GM23338 (cell line): ENCODE measurements at regions not wholly inside any gene's neighbourhood (a gene's known extent, or its start where the extent isn't known, plus 50 kb on each side); places are given as distances from the start of the nearest gene placed in this dataset.

Experiments
- ATAC-seq: fragments of 200-7000 bp; cut with Tn5 transposase; 3 replicates; pipeline ENCODE4 v1.9.1; 2020
- DNase-seq: peaks from one replicate; pipeline ENCODE4 v3.0.0-alpha.2; 2015; ENCODE audit warnings: low spot score
- H2AFZ ChIP-seq: fragments of 200-600 bp; sonication (generic); 2 replicates; pipeline ENCODE4 v1.8.0; 2016; ENCODE audit warnings: antibody characterized with exemption, mild to moderate bottlenecking, moderate library complexity
- H3F3A ChIP-seq: fragments of 200-600 bp; sonication (generic); replicated peaks from 2 replicates; pipeline ENCODE4 v1.8.0; 2017; ENCODE audit warnings: antibody characterized with exemption, mixed run types, low read depth
- H3K27ac ChIP-seq: fragments of 200-600 bp; sonication (generic); 2 replicates; pipeline ENCODE4 v1.6.1; 2016; ENCODE audit warnings: low read depth
- H3K27me3 ChIP-seq: fragments of 200-600 bp; sonication (generic); 2 replicates; pipeline ENCODE4 v1.8.0; 2016; ENCODE audit warnings: mild to moderate bottlenecking, mixed run types, moderate library complexity; ENCODE audit not compliant: insufficient read depth
- H3K36me3 ChIP-seq: fragments of 200-600 bp; sonication (generic); 2 replicates; pipeline ENCODE4 v1.8.0; 2016; ENCODE audit warnings: mild to moderate bottlenecking; ENCODE audit not compliant: insufficient read depth
- H3K4me1 ChIP-seq: fragments of 200-600 bp; sonication (generic); 2 replicates; pipeline ENCODE4 v1.8.0; 2016; ENCODE audit warnings: mild to moderate bottlenecking, moderate library complexity; ENCODE audit not compliant: insufficient read depth
- H3K4me2 ChIP-seq: fragments of 200-600 bp; sonication (generic); 2 replicates; pipeline ENCODE4 v1.7.1; 2017; ENCODE audit warnings: mixed run types
- H3K4me3 ChIP-seq: fragments of 200-600 bp; sonication (generic); 2 replicates; pipeline ENCODE4 v1.6.1; 2016; ENCODE audit warnings: mixed run types
- H3K79me2 ChIP-seq: fragments of 200-600 bp; sonication (generic); replicated peaks from 2 replicates; pipeline ENCODE4 v1.8.0; 2017; ENCODE audit warnings: mild to moderate bottlenecking; ENCODE audit not compliant: insufficient read depth
- H3K9me2 ChIP-seq: fragments of 200-600 bp; sonication (generic); 2 replicates; pipeline ENCODE4 v1.8.0; 2017; ENCODE audit not compliant: insufficient read depth
- H4K20me1 ChIP-seq: fragments of 200-600 bp; sonication (generic); replicated peaks from 2 replicates; pipeline ENCODE4 v1.8.0; 2017; ENCODE audit warnings: mild to moderate bottlenecking; ENCODE audit not compliant: insufficient read depth
- H3K27ac Mint-ChIP-seq: 2 replicates; pipeline ENCODE4 v1.8.0; 2020; ENCODE audit warnings: inconsistent platforms, mild to moderate bottlenecking, moderate library complexity, mixed read lengths
- H3K27me3 Mint-ChIP-seq: 3 replicates; pipeline ENCODE4 v1.8.0; 2022; ENCODE audit warnings: low read depth, mild to moderate bottlenecking, moderate library complexity, mixed read lengths, inconsistent platforms; ENCODE audit not compliant: insufficient read depth, poor library complexity
- H3K36me3 Mint-ChIP-seq: 3 replicates; pipeline ENCODE4 v1.8.0; 2021; ENCODE audit warnings: low read depth, mild to moderate bottlenecking, inconsistent platforms, moderate library complexity, mixed read lengths
- H3K4me1 Mint-ChIP-seq: 3 replicates; pipeline ENCODE4 v1.8.0; 2020; ENCODE audit warnings: mild to moderate bottlenecking, inconsistent platforms, mixed read lengths
- H3K4me3 Mint-ChIP-seq: 3 replicates; pipeline ENCODE4 v1.8.0; 2021; ENCODE audit warnings: moderate library complexity, mild to moderate bottlenecking, inconsistent platforms, mixed read lengths
- H3K9me3 Mint-ChIP-seq: 3 replicates; pipeline ENCODE4 v1.8.0; 2020; ENCODE audit warnings: moderate library complexity, mild to moderate bottlenecking, inconsistent platforms, mixed read lengths
- CREB1 ChIP-seq: fragments of 250-450 bp; sonication (Bioruptor Pico); IDR thresholded peaks from 2 replicates; pipeline ENCODE4 v1.5.0; 2020; ENCODE audit warnings: low read depth, mild to moderate bottlenecking, moderate library complexity
- EZH2 ChIP-seq: fragments of 200-600 bp; sonication (generic); IDR thresholded peaks from one replicate; pipeline ENCODE4 v1.8.0; 2017; ENCODE audit warnings: antibody characterized with exemption, mild to moderate bottlenecking, low read depth; ENCODE audit not compliant: unreplicated experiment
- EZH2phosphoT487 ChIP-seq: fragments of 200-600 bp; sonication (generic); IDR thresholded peaks from one replicate; pipeline ENCODE4 v1.8.1; 2018; ENCODE audit warnings: antibody characterized with exemption; ENCODE audit not compliant: unreplicated experiment
- JUNB ChIP-seq: IDR thresholded peaks from one replicate; pipeline ENCODE4 v1.6.1; 2016; ENCODE audit warnings: antibody characterized with exemption; ENCODE audit not compliant: unreplicated experiment
- TF ChIP-seq, protein P1 (sequence below): fragments of 250-450 bp; sonication (Bioruptor Pico); IDR thresholded peaks from 2 replicates; pipeline ENCODE4 v1.5.0; 2020; ENCODE audit warnings: mild to moderate bottlenecking, moderate library complexity
- TF ChIP-seq, protein P2 (sequence below), 2 experiments: fragments of 200-600 bp in 1 of 2; sonication (generic) in 1 of 2; conservative IDR thresholded peaks; 2 replicates each; pipeline versions ENCODE4 v1.5.1 to v1.6.1; 2016 to 2017; ENCODE audit warnings: antibody characterized with exemption in 2 of 2, low read depth in 2 of 2, mild to moderate bottlenecking in 2 of 2, moderate library complexity in 1 of 2
- TF ChIP-seq, protein P3 (sequence below): IDR thresholded peaks from one replicate; pipeline ENCODE4 v1.6.1; 2018; ENCODE audit warnings: antibody characterized with exemption; ENCODE audit not compliant: unreplicated experiment

DNA sequence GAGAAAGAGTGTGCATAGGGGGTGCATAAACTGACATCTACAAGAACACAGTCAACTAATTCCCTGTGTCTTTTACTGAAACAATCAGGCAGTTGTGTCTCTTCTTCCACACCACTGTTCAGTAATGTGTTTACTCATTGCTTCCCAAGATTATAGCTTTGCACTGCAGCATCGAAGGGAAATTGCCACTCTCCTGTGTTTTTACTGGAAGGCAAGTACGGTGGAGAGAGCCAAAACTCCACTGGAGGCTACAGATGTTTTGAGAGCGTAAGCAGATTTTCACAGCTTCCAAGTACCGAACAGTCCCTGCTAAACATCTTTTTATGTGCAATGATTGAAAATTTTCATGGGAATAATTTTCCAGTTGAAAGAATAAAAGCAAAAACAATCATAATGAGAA, 510.5 kb upstream of the AKR1E2 start:
- no peak overlapping the region for H3K4me2 ChIP-seq
- H3K27ac ChIP-seq = no peak overlapping the region
- Mint-ChIP-seq H3K4me3 (no peak overlapping the region), H3K27ac (no peak overlapping the region), H3K4me1 (no peaks in the 10 kb centered on the region), H3K36me3 (no peaks in the 10 kb centered on the region), H3K27me3 (no peaks in the 10 kb centered on the region), H3K9me3 (no peaks in the 10 kb centered on the region)
- no peaks in the 10 kb centered on the region for H4K20me1 ChIP-seq
- DNase-seq = no peak
- H3K27me3 ChIP-seq = no peaks in the 10 kb centered on the region
- no peaks in the 10 kb centered on the region for H3K36me3 ChIP-seq
- no peak for ATAC-seq
- no peak overlapping the region for H3K4me3 ChIP-seq
- H3K4me1 ChIP-seq = no peaks in the 10 kb centered on the region
- TF ChIP-seq, protein P1, sequence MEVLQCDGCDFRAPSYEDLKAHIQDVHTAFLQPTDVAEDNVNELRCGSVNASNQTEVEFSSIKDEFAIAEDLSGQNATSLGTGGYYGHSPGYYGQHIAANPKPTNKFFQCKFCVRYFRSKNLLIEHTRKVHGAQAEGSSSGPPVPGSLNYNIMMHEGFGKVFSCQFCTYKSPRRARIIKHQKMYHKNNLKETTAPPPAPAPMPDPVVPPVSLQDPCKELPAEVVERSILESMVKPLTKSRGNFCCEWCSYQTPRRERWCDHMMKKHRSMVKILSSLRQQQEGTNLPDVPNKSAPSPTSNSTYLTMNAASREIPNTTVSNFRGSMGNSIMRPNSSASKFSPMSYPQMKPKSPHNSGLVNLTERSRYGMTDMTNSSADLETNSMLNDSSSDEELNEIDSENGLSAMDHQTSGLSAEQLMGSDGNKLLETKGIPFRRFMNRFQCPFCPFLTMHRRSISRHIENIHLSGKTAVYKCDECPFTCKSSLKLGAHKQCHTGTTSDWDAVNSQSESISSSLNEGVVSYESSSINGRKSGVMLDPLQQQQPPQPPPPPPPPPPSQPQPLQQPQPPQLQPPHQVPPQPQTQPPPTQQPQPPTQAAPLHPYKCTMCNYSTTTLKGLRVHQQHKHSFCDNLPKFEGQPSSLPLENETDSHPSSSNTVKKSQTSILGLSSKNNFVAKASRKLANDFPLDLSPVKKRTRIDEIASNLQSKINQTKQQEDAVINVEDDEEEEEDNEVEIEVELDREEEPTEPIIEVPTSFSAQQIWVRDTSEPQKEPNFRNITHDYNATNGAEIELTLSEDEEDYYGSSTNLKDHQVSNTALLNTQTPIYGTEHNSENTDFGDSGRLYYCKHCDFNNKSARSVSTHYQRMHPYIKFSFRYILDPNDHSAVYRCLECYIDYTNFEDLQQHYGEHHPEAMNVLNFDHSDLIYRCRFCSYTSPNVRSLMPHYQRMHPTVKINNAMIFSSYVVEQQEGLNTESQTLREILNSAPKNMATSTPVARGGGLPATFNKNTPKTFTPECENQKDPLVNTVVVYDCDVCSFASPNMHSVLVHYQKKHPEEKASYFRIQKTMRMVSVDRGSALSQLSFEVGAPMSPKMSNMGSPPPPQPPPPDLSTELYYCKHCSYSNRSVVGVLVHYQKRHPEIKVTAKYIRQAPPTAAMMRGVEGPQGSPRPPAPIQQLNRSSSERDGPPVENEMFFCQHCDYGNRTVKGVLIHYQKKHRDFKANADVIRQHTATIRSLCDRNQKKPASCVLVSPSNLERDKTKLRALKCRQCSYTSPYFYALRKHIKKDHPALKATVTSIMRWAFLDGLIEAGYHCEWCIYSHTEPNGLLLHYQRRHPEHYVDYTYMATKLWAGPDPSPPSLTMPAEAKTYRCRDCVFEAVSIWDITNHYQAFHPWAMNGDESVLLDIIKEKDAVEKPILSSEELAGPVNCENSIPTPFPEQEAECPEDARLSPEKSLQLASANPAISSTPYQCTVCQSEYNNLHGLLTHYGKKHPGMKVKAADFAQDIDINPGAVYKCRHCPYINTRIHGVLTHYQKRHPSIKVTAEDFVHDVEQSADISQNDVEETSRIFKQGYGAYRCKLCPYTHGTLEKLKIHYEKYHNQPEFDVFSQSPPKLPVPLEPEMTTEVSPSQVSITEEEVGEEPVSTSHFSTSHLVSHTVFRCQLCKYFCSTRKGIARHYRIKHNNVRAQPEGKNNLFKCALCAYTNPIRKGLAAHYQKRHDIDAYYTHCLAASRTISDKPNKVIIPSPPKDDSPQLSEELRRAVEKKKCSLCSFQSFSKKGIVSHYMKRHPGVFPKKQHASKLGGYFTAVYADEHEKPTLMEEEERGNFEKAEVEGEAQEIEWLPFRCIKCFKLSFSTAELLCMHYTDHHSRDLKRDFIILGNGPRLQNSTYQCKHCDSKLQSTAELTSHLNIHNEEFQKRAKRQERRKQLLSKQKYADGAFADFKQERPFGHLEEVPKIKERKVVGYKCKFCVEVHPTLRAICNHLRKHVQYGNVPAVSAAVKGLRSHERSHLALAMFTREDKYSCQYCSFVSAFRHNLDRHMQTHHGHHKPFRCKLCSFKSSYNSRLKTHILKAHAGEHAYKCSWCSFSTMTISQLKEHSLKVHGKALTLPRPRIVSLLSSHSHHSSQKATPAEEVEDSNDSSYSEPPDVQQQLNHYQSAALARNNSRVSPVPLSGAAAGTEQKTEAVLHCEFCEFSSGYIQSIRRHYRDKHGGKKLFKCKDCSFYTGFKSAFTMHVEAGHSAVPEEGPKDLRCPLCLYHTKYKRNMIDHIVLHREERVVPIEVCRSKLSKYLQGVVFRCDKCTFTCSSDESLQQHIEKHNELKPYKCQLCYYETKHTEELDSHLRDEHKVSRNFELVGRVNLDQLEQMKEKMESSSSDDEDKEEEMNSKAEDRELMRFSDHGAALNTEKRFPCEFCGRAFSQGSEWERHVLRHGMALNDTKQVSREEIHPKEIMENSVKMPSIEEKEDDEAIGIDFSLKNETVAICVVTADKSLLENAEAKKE = no peak
- TF ChIP-seq EZH2phosphoT487 (no peak), CREB1 (CRISPR knock-in tag) (no peak), EZH2 (no peak), JUNB (no peak)
- TF ChIP-seq, protein P2, sequence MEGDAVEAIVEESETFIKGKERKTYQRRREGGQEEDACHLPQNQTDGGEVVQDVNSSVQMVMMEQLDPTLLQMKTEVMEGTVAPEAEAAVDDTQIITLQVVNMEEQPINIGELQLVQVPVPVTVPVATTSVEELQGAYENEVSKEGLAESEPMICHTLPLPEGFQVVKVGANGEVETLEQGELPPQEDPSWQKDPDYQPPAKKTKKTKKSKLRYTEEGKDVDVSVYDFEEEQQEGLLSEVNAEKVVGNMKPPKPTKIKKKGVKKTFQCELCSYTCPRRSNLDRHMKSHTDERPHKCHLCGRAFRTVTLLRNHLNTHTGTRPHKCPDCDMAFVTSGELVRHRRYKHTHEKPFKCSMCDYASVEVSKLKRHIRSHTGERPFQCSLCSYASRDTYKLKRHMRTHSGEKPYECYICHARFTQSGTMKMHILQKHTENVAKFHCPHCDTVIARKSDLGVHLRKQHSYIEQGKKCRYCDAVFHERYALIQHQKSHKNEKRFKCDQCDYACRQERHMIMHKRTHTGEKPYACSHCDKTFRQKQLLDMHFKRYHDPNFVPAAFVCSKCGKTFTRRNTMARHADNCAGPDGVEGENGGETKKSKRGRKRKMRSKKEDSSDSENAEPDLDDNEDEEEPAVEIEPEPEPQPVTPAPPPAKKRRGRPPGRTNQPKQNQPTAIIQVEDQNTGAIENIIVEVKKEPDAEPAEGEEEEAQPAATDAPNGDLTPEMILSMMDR (conservative IDR thresholded peaks at IDR 0.05; ENCODE audit: low read depth in 2 of 2) = no peak
- TF ChIP-seq, protein P3, sequence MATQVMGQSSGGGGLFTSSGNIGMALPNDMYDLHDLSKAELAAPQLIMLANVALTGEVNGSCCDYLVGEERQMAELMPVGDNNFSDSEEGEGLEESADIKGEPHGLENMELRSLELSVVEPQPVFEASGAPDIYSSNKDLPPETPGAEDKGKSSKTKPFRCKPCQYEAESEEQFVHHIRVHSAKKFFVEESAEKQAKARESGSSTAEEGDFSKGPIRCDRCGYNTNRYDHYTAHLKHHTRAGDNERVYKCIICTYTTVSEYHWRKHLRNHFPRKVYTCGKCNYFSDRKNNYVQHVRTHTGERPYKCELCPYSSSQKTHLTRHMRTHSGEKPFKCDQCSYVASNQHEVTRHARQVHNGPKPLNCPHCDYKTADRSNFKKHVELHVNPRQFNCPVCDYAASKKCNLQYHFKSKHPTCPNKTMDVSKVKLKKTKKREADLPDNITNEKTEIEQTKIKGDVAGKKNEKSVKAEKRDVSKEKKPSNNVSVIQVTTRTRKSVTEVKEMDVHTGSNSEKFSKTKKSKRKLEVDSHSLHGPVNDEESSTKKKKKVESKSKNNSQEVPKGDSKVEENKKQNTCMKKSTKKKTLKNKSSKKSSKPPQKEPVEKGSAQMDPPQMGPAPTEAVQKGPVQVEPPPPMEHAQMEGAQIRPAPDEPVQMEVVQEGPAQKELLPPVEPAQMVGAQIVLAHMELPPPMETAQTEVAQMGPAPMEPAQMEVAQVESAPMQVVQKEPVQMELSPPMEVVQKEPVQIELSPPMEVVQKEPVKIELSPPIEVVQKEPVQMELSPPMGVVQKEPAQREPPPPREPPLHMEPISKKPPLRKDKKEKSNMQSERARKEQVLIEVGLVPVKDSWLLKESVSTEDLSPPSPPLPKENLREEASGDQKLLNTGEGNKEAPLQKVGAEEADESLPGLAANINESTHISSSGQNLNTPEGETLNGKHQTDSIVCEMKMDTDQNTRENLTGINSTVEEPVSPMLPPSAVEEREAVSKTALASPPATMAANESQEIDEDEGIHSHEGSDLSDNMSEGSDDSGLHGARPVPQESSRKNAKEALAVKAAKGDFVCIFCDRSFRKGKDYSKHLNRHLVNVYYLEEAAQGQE = no peak
- no peaks in the 10 kb centered on the region for H3K79me2 ChIP-seq
- H2AFZ ChIP-seq = no peak overlapping the region
- no peaks in the 10 kb centered on the region for H3F3A ChIP-seq
- peaks cover 12% of the 10 kb centered on the region; the same call in 1 of the 2 replicates for H3K9me2 ChIP-seq
